ENCODE measurements at regions not wholly inside any gene's neighbourhood (a gene's known extent, or its start where the extent isn't known, plus 50 kb on each side); places are given as distances from the start of the nearest gene placed in this dataset.

GRCh38 chr5:109605207-109605730 lies 84.5 kb upstream of the MAN2A1 start:
- no peak overlapping the region for H3K4me3 ChIP-seq (replicated peaks in 1 of 3; ENCODE audit: insufficient read depth in 1 of 3, low read depth in 1 of 3, low read length in 3 of 3)
- no peaks in the 10 kb centered on the region for H3K27me3 ChIP-seq (ENCODE audit: control insufficient read depth in 2 of 2, insufficient read depth in 2 of 2, low read length in 2 of 2)
- no peak overlapping the region for H3K27ac ChIP-seq (ENCODE audit: insufficient read depth, low read depth, low read length)
- no peaks in the 10 kb centered on the region for H4K20me1 ChIP-seq (replicated peaks; ENCODE audit: control insufficient read depth, extremely low read depth, insufficient read depth, low read length)
- H3K4me2 ChIP-seq (ENCODE audit: insufficient read depth, low read length), result no peak overlapping the region
- intact Hi-C loops (cut with micrococcal nuclease), result no loop called here
- ChIA-PET CTCF (interaction anchor here (1.1 to 2.7 kb wide), 2 partner anchors 13 to 20 kb away, joined by 3 to 15 read pairs; no protein-coding TSS in a partner anchor), POLR2A (no interaction called here)
- H3K9ac ChIP-seq (replicated peaks; ENCODE audit: extremely low read depth, insufficient read depth, low read length), result no peak overlapping the region
- no peaks in the 10 kb centered on the region for H3K9me3 ChIP-seq (replicated peaks; ENCODE audit: control insufficient read depth, insufficient read depth, low read length)
- TF ChIP-seq MAX (IDR thresholded peaks at IDR 0.05; ENCODE audit: insufficient read depth, insufficient read length) (no peak), POLR2AphosphoS5 (IDR thresholded peaks at IDR 0.05; ENCODE audit: insufficient read depth, low read depth, low read length) (no peak), POLR2A (IDR thresholded peaks at IDR 0.05; ENCODE audit: low read depth, low read length) (no peak), FOS (IDR thresholded peaks at IDR 0.05; ENCODE audit: borderline replicate concordance, insufficient read depth, low read length) (no peak), CTCF (IDR thresholded peaks at IDR 0.05; ENCODE audit: extremely low read depth in 1 of 2, insufficient read depth in 1 of 2, low read depth in 1 of 2, low read length in 2 of 2) (no peak), MYC (IDR thresholded peaks at IDR 0.05; ENCODE audit: low read depth, low read length) (no peak), GATA2 (IDR thresholded peaks at IDR 0.05; ENCODE audit: insufficient read depth, insufficient read length, low read depth, low read length) (no peak), EZH2 (IDR thresholded peaks at IDR 0.05; ENCODE audit: borderline replicate concordance, low read depth, low read length, severe bottlenecking) (no peak)
- H2AFZ ChIP-seq (ENCODE audit: low read depth, low read length), result no peak overlapping the region
- FAIRE-seq, result no peak
- H3K36me3 ChIP-seq (ENCODE audit: control insufficient read depth in 2 of 2, extremely low read depth in 1 of 2, insufficient read depth in 2 of 2, low read length in 2 of 2), result no peaks in the 10 kb centered on the region
- DNase-seq (ENCODE audit: low read depth, low spot score), result no peak
- H3K79me2 ChIP-seq (ENCODE audit: control insufficient read depth, insufficient read depth, low read length), result no peaks in the 10 kb centered on the region
- H3K9me1 ChIP-seq (replicated peaks; ENCODE audit: control insufficient read depth, extremely low read depth, insufficient read depth, low read length), result no peaks in the 10 kb centered on the region
- no TSS peak for BruUV-seq (replicated peaks)
- dilution Hi-C loops (cut with MboI; ENCODE audit: extremely low pct_ligation_motif_present, low sequenced_read_pairs), result no loop called here
- H3K4me1 ChIP-seq (ENCODE audit: control insufficient read depth, extremely low read depth, insufficient read depth, low read length), result no peaks in the 10 kb centered on the region
